COLO668 (cell line): ENCODE measurements at regions not wholly inside any gene's neighbourhood (a gene's known extent, or its start where the extent isn't known, plus 50 kb on each side); places are given as distances from the start of the nearest gene placed in this dataset.
"Not testable (repeated sequence)": the region's sequence is repeated elsewhere in the genome, so short reads cannot be mapped to it uniquely, and the experiment has no call there.

Source experiments
- DNase-seq: peaks from one replicate; lab custom pipeline; 2025; ENCODE audit not compliant: unreplicated experiment; lab: John Stamatoyannopoulos, UW

GRCh38 chr1:74943046-74943445 lies 191.1 kb upstream of the LHX8 start:
- no peak for DNase-seq

- DNase-seq = no peak
Observed at GRCh38 chr1:74946388-74946787, 187.8 kb upstream of the LHX8 start.

GRCh38 chr1:74949348-74949747 lies 184.8 kb upstream of the LHX8 start:
- not testable (repeated sequence) for DNase-seq

DNA sequence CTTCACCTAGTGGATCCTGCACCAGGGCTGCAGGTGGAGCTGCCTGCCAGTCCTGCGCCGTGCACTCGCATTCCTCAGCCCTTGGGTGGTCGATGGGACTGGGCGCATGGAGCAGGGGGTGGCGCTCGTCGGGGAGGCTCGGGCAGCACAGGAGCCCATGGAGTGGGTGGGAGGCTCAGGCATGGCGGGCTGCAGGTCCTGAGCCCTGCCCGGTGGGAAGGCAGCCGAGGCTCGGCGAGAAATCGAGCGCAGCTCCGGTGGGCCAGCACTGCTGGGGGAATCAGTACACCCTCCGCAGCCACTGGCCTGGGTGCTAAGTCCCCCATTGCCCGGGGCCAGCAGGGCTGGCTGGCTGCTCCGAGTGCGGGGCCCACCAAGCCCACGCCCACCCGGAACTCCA lies 182.2 kb upstream of the LHX8 start:
- DNase-seq = not testable (repeated sequence)

DNA sequence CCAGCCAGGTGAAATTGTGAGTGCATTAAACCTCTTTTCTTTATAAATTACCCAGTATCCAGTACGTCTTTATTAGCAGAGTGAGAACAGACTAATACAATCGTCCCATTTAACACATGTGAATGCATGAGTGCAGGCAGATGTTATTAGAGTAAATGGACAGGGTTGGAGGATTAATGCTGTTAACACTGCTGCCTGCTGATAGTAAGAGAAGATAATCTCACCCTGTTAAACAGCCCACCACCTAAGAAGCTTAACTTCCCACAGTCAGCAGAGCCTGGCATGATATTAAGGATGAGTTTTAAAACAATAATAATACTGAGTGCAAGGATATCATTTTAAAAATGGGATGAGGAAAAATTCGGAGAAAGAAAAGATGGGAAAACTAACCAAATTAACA lies 181.4 kb upstream of the LHX8 start:
- no peak for DNase-seq

GRCh38 chr1:74953622-74954021 lies 180.6 kb upstream of the LHX8 start:
- DNase-seq = no peak

DNA sequence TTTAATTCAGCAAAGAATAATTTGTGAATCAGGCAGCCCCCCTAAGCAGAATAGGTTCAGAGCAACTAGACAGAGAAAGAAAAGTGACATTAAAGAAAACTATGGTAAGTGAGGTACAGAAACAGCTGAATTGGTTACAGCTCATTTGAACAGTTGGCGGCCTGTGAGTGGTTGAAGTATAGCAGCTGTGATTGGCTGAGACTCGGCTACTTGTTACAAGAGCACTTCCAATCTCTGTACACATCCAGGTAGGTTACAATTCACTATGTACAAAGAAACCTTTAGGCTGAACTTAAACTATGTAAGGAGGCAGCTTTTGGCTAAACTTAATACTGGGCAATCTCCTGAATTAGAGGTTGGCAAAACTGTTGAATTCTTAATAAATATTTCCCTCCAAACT lies 171.1 kb upstream of the LHX8 start:
- no peak for DNase-seq

GRCh38 chr1:74964508-74965102 lies 169.6 kb upstream of the LHX8 start:
- DNase-seq = peak; percentile 97

DNA sequence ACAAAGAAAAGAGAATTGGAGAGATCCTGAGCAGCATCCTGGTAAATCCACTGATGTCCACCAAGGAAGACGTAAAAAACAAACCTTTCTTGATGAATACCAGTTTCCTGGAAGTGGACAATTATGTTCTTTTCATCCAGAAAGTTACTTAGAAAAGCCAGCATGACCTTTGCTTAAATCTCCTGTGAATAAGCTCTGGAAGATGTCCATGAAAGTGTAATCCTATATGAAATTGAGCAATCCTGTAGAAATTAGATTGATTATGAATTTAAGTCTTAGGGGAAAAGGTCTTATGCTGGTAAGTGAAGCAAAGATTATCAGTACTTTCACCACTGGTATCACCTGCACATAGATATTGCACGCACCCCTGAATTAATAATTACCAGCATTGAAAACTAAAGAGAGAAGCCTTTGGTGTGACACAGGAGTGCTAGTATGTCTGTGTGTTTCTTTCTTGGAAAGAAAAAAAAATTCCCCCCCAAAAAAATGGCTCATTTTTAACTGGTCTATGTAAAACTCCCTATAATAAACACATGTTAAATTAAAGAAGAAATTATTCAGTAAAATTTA lies 164.5 kb upstream of the LHX8 start:
- DNase-seq = no peak

- no peak for DNase-seq
Observed at GRCh38 chr1:74971982-74972381, 162.2 kb upstream of the LHX8 start.

DNA sequence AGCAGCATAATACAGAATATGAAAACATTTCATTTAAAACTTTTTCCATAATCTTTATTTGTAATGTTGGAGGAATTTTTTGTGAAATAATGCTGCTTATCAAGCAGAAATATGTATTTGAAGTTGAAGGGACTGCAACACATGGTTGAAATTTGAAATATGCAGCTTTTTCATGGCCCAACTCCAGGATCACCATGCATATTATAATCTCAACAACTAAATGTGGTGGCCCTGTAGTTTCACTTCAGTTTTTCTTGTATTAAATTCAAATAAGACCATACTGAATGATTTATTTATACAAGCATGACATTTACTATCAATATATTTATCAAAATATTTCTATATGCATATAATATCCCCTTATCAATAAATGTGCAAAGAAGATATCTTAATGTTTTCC lies 157.7 kb upstream of the LHX8 start:
- no peak for DNase-seq

DNA sequence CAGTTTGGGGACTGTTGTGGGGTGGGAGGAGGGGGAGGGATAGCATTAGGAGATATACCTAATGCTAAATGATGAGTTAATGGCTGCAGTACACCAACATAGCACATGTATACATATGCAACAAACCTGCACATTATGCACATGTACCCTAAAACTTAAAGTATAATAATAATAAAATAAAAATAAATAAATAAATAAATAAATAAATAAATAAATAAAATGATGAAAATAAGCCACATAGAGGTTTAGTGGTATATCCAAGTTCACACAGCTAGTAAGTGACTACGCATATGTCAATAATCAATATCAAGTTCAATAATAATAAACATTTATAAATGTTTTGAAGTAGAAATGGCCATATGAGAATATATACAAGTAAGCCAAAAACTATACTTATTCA lies 141.7 kb upstream of the LHX8 start:
- DNase-seq = not testable (repeated sequence)

DNA sequence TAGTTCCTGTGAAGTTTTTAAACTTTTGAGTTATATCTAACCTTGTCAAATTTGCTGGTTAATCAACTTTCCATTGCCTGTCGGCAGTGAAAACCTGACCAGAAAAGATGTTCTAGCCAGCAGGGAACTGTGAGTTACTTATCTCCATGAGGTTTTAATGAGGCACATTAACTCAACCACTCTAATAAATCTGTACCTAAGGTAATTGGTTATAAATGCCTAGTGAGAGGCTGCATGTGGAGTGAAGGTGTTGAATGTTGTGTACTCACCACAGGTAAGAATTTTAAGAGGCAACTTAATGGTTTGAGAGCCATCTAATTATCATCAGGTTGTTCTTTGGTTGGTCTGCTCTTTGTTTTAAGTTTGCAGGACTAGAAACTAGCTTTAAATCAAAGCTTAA lies 138.4 kb upstream of the LHX8 start:
- no peak for DNase-seq

DNA sequence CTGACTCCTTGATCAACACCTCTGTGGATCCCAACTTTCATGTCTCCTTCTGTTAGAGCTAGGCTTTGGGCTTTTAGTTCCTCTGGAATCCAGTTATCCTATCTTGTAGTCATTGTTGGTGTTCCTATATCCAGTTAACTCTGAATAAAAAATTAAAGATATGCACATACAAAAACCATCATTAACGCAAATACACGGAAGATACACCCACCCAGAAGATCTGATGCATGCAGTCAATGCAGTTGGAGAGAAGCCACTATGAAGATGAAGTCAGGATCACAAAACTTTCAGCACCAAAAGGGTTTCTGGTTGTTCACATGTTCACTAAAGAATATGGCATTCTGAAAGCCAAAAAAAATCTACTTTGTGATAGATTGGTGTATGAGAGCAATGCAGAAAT lies 123.6 kb upstream of the LHX8 start:
- DNase-seq = no peak

GRCh38 chr1:75014250-75014649 lies 119.9 kb upstream of the LHX8 start:
- no peak for DNase-seq

GRCh38 chr1:75023005-75023404 lies 111.2 kb upstream of the LHX8 start:
- no peak for DNase-seq

- no peak for DNase-seq
Observed at GRCh38 chr1:75034376-75034775, 99.8 kb upstream of the LHX8 start.

- DNase-seq = no peak
Observed at GRCh38 chr1:75035536-75035935, 98.7 kb upstream of the LHX8 start.

DNA sequence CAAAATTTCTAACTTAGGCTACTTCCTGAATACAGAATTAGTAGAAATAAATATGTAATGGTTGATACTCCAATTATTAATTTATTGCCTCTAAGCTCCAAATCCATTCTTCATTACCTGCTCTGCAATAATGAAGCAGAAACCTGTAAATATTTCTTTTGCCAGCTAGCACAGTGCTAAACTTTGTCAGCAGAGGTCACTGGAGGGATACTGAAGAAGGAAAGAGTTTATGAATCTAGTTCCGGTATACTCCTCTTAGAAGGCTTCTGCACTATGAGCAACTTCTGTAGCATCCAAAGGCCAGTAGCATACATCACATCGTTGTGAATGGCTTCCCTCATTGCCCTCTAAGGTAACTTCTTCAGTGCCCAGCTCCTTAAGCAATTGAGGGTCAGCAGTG lies 81.0 kb upstream of the LHX8 start:
- no peak for DNase-seq

DNA sequence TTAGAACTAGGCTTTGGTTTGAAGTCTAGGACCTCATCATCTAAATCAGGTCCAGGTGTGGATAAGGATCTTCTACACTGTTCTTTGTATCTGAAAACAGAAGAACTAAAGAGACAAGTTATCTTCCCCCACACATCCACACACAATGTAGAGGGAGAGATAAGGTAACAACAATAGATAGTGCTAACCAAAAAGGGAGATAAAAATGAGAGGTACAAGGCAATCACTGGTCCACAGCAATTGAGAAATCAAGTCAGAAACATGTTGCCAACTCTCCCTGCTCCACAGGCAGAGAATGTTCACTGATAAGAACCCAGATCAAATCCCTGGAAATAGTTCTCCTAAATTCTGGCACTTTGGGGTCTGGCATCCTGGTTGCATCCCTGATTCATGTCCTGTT lies 75.8 kb upstream of the LHX8 start:
- DNase-seq = no peak

DNA sequence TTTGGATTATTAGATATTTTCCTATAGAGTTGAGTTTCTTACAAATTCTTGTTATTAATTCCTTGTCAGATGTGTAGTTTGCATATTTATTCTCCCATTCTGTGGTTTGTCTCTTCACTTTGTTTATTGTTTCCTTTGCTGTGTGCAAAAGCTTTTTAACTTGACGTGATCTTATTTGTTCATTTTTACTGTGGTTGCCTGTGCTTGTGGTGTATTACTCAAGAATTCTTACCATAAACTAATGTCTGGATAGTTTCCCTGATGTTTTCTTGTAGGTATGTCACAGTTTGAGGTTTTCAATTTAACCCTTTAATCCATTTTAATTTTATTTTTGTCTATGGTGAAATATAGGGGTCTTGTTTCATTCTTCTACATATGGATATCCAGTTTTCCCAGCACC lies 72.1 kb upstream of the LHX8 start:
- no peak for DNase-seq

DNA sequence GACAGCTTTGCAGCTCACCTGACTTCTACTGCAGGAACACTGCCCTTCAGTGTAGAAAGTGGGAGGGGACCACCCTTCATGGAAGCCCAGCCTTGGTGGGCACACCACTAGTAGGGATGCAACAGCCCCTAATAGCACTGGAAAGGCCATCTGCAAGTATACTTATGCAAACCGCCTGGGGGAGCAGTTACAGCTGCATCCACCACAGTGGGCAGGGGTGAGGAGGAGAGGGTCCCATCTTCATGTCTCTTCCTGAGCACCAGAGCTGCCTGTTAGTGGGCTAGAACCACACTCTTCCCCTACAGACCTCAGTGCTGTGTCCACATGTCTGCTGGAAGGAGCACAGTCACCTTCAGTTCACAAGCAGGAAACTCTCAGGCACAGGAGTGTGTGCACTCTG lies 66.2 kb upstream of the LHX8 start:
- DNase-seq = no peak

DNA sequence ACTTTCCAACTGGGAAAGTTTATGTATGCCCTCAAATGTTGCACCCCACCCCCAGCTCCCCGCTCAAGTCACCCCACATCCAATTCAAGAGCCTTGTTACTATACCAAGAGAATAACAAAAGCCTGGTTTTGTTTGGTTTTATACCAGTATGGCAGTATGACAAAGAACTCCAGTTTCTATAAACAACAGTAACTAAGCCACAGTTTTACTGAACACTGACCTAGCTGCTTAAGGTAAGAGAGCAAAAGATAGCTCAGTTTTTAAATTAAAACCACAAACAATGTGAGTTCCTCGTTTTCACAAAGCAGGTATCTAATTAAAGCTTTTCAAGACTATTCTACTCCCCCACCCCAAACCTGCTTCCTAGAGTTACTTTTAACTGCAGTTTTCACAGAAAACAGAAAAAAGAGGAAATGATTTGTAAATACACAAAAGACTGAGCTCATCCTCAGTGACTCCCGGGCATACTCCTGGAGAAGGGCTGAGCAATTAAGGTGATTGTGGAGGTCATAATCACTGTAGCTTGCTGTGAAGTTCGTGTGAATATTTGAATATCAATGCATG lies 59.3 kb upstream of the LHX8 start:
- no peak for DNase-seq
